DOHH2 (cell line): ENCODE measurements at regions not wholly inside any gene's neighbourhood (a gene's known extent, or its start where the extent isn't known, plus 50 kb on each side); places are given as distances from the start of the nearest gene placed in this dataset.

Source experiments
- H3F3A ChIP-seq: fragments of 200-600 bp; sonication (generic), shearing (Covaris generic); 2 replicates; pipeline ENCODE4 v1.6.0; 2016; ENCODE audit warnings: antibody characterized with exemption, mild to moderate bottlenecking; ENCODE audit not compliant: control insufficient read depth, insufficient read depth
- H3K27ac ChIP-seq: fragments of 200-600 bp; sonication (generic); 2 replicates; pipeline ENCODE4 v1.5.1; 2014; ENCODE audit warnings: low read depth, mild to moderate bottlenecking, low read length, moderate library complexity
- H3K27me3 ChIP-seq: fragments of 200-600 bp; sonication (generic); 2 replicates; pipeline ENCODE4 v1.6.1; 2014; ENCODE audit warnings: mild to moderate bottlenecking, low read length, mixed read lengths; ENCODE audit not compliant: control insufficient read depth
- H3K36me3 ChIP-seq: fragments of 200-600 bp; sonication (generic); 2 replicates; pipeline ENCODE4 v1.6.1; 2014; ENCODE audit warnings: mild to moderate bottlenecking, low read length, moderate library complexity, mixed read lengths; ENCODE audit not compliant: control insufficient read depth
- H3K4me1 ChIP-seq: fragments of 200-600 bp; sonication (generic); 2 replicates; pipeline ENCODE4 v1.6.1; 2014; ENCODE audit warnings: mild to moderate bottlenecking, low read length, mixed read lengths; ENCODE audit not compliant: control insufficient read depth
- H3K4me2 ChIP-seq: fragments of 200-600 bp; sonication (generic); 2 replicates; pipeline ENCODE4 v1.6.0; 2014; ENCODE audit warnings: mild to moderate bottlenecking, low read length, moderate library complexity
- H3K4me3 ChIP-seq: fragments of 200-600 bp; sonication (generic); 2 replicates; pipeline ENCODE4 v1.5.1; 2014; ENCODE audit warnings: mild to moderate bottlenecking, low read length, mixed read lengths
- H3K79me2 ChIP-seq: fragments of 200-600 bp; sonication (generic); 2 replicates; pipeline ENCODE4 v1.6.1; 2014; ENCODE audit warnings: mild to moderate bottlenecking, low read length, mixed read lengths; ENCODE audit not compliant: control insufficient read depth
- H3K9me2 ChIP-seq: fragments of 200-600 bp; sonication (generic); replicated peaks from 2 replicates; pipeline ENCODE4 v1.6.1; 2014; ENCODE audit warnings: mild to moderate bottlenecking, low read length, mixed read lengths; ENCODE audit not compliant: control insufficient read depth
- H3K9me3 ChIP-seq: fragments of 200-600 bp; sonication (generic); 2 replicates; pipeline ENCODE4 v1.6.1; 2014; ENCODE audit warnings: antibody characterized with exemption, low read length, mixed read lengths; ENCODE audit not compliant: control insufficient read depth, insufficient read depth
- H4K20me1 ChIP-seq: fragments of 200-600 bp; sonication (generic); 2 replicates; pipeline ENCODE4 v1.6.0; 2014; ENCODE audit warnings: low read depth, mild to moderate bottlenecking, antibody characterized with exemption, low read length, moderate library complexity; ENCODE audit not compliant: control insufficient read depth, insufficient read depth
- CTCF ChIP-seq: fragments of 200-600 bp; sonication (generic); IDR thresholded peaks from one replicate; pipeline ENCODE4 v1.5.1; 2014; ENCODE audit warnings: antibody characterized with exemption, mild to moderate bottlenecking, low read depth, low read length; ENCODE audit not compliant: poor library complexity, severe bottlenecking
- EZH2phosphoT487 ChIP-seq: fragments of 200-600 bp; sonication (generic); IDR thresholded peaks from 2 replicates; pipeline ENCODE4 v1.6.1; 2017; ENCODE audit warnings: borderline replicate concordance, mild to moderate bottlenecking, antibody characterized with exemption, low read length, moderate library complexity, mixed read lengths

DNA sequence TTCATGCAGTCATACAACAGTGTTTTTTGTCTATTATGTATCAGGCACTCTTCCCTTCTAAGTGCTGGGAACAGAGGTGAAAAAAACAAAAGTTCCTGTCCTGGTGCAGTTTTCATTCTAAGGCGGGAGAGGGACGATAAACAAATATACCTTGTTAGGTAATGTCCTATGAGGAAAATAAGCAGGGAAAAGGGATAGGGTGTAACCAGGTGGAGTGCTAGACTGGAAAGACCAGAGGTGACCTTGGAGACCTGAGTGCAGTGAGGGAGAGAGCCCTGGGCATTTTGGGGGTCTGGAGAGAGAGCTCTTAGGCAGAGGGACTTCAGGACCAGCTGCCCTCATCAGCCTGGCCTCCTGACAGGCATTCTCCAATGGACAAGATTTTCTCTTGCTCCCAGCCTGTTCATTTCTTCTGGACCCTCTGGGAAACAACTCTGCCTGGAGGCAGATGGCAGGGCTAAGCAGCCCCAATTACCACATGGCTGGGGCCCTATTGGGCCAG, 97.2 kb upstream of the TJP1 start:
- no peaks in the 10 kb centered on the region for H3K9me3 ChIP-seq
- H3K4me2 ChIP-seq: no peak overlapping the region
- TF ChIP-seq CTCF (no peak), EZH2phosphoT487 (no peak)

GRCh38 chr15:29917600-29918597, 95.6 kb upstream of the TJP1 start:
- Histone ChIP-seq H3K27ac (no peak overlapping the region), H3K27me3 (peaks cover 12% of the 10 kb centered on the region), H3F3A (no peaks in the 10 kb centered on the region), H3K4me2 (no peak overlapping the region), H3K9me2 (no peaks in the 10 kb centered on the region), H3K4me3 (no peak overlapping the region), H4K20me1 (no peaks in the 10 kb centered on the region), H3K36me3 (no peaks in the 10 kb centered on the region), H3K9me3 (no peaks in the 10 kb centered on the region), H3K4me1 (no peaks in the 10 kb centered on the region), H3K79me2 (no peaks in the 10 kb centered on the region)
- TF ChIP-seq CTCF: no peak
- TF ChIP-seq EZH2phosphoT487: no peak

More for the DNA sequence above, 97.2 kb upstream of the TJP1 start:
- Histone ChIP-seq H3K27me3 (peaks cover 14% of the 10 kb centered on the region), H3K36me3 (no peaks in the 10 kb centered on the region), H3K4me3 (no peak overlapping the region), H3K79me2 (no peaks in the 10 kb centered on the region), H3K27ac (no peak overlapping the region), H3F3A (no peaks in the 10 kb centered on the region), H3K4me1 (no peaks in the 10 kb centered on the region), H4K20me1 (no peaks in the 10 kb centered on the region), H3K9me2 (no peaks in the 10 kb centered on the region)

DNA sequence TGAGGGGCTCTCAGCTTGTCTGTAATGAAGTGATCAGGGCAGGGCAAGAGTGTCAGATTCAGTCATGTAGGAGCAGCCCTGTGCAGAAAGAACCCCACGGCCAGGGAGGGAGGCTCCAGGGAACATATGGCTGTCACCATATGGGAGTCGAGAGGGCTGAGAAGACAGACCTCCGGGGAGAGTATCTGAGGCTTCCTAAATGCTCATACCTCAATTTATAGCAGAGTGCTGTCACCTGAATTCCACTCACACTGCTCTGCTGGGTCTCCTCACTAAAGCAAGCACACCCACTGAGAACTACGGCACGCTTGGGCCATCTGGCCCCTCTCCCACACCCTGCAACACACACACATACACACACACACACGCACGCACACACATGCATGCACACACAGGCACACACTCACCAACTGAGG, 92.3 kb upstream of the TJP1 start:
- Histone ChIP-seq H3K79me2 (no peaks in the 10 kb centered on the region), H3K9me3 (peaks cover 14% of the 10 kb centered on the region; the same call in 1 of the 2 replicates), H3K27ac (no peak overlapping the region), H3K4me1 (no peaks in the 10 kb centered on the region), H3K27me3 (peaks cover 4% of the 10 kb centered on the region; the same call in 1 of the 2 replicates), H3K4me3 (no peak overlapping the region), H4K20me1 (no peaks in the 10 kb centered on the region), H3K9me2 (no peaks in the 10 kb centered on the region), H3K36me3 (no peaks in the 10 kb centered on the region), H3K4me2 (no peak overlapping the region), H3F3A (no peaks in the 10 kb centered on the region)
- TF ChIP-seq CTCF (no peak), EZH2phosphoT487 (no peak)
